AG04450 (cell line): ENCODE measurements at regions not wholly inside any gene's neighbourhood (a gene's known extent, or its start where the extent isn't known, plus 50 kb on each side); places are given as distances from the start of the nearest gene placed in this dataset.

Source experiments
- CTCF ChIA-PET: fragments of 300-600, 350-600 bp; formaldehyde crosslinking; extraction: SDS; loops from one replicate; lab custom pipeline; 2022; ENCODE audit warnings: antibody characterized with exemption, inconsistent platforms; lab: Charles Lee
- POLR2A ChIA-PET: fragments of 350-600 bp; formaldehyde crosslinking; extraction: SDS; loops from one replicate; lab custom pipeline; 2021; ENCODE audit warnings: antibody characterized with exemption, inconsistent platforms; lab: Yijun Ruan, JAX
- DNase-seq: peaks from one replicate; pipeline ENCODE4 v3.0.0-alpha.2; 2011; ENCODE audit warnings: low read depth, low spot score
- H3K27ac ChIP-seq: one replicate; pipeline ENCODE4 v1.5.1; 2012; ENCODE audit warnings: low read depth, low read length, control low read depth
- H3K27me3 ChIP-seq: one replicate; pipeline ENCODE4 v1.6.0; 2012; ENCODE audit warnings: low read length; ENCODE audit not compliant: control insufficient read depth, insufficient read depth
- H3K4me3 ChIP-seq: 2 replicates; pipeline ENCODE4 v1.5.1; 2011; ENCODE audit warnings: mild to moderate bottlenecking, low read depth, low read length, control low read depth
- H3K9me3 ChIP-seq: 2 replicates; pipeline ENCODE4 v1.5.1; 2012; ENCODE audit warnings: low read length; ENCODE audit not compliant: control insufficient read depth, insufficient read depth
- TF ChIP-seq, protein P1 (sequence below): IDR thresholded peaks from 2 replicates; pipeline ENCODE4 v1.5.1; 2011; ENCODE audit warnings: low read depth, low read length, control low read depth, inconsistent platforms

DNA sequence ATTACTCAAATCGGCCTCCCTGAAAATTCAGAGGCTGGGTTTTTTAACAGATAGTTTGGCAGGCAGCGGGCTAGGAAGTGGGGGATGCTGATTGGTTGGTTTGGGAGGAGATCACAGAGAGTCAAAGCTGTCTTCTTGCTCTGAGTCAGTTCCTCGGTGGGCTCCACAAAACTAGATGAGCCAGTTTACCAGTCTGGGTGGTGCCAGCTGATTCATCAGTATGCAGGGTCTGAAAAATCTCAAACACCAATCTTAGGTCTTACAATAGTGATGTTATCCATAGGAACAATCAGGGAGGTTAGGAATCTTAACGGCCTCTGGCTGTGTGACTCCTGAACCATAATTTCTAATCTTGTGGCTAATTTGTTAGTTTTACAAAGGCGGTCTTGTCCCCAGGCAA lies 190.7 kb downstream of the C6orf118 start:
- DNase-seq, result no peak
- no peaks in the 10 kb centered on the region for H3K27me3 ChIP-seq
- POLR2A ChIA-PET, result no interaction called here
- peaks cover 20% of the 10 kb centered on the region for H3K9me3 ChIP-seq
- CTCF ChIA-PET, result no interaction called here
- no peak overlapping the region for H3K27ac ChIP-seq
- H3K4me3 ChIP-seq, result no peak overlapping the region
- TF ChIP-seq, protein P1, sequence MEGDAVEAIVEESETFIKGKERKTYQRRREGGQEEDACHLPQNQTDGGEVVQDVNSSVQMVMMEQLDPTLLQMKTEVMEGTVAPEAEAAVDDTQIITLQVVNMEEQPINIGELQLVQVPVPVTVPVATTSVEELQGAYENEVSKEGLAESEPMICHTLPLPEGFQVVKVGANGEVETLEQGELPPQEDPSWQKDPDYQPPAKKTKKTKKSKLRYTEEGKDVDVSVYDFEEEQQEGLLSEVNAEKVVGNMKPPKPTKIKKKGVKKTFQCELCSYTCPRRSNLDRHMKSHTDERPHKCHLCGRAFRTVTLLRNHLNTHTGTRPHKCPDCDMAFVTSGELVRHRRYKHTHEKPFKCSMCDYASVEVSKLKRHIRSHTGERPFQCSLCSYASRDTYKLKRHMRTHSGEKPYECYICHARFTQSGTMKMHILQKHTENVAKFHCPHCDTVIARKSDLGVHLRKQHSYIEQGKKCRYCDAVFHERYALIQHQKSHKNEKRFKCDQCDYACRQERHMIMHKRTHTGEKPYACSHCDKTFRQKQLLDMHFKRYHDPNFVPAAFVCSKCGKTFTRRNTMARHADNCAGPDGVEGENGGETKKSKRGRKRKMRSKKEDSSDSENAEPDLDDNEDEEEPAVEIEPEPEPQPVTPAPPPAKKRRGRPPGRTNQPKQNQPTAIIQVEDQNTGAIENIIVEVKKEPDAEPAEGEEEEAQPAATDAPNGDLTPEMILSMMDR, result no peak

DNA sequence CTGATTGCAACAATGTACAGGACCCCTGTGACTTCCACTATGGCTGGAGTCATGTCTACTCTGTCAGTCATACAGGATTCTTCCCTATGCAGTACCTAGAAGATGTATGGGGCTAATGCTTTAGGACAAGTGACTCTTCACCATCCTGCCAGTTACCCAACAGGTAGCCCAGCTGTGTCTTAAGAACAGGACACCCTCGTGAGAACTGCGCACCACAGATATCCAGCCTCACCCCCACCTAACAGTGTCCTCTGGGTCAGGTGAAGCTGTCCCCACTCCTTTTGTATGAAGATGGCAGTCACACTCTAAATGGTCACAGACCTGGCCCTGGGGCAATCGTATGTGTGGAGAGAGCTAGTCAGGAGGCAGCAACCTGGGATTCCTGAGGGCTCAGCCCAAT lies 191.6 kb downstream of the C6orf118 start:
- Histone ChIP-seq H3K9me3 (peaks cover 20% of the 10 kb centered on the region), H3K4me3 (no peak overlapping the region), H3K27me3 (no peaks in the 10 kb centered on the region), H3K27ac (no peak overlapping the region)
- POLR2A ChIA-PET, result no interaction called here
- CTCF ChIA-PET, result no interaction called here
- DNase-seq, result no peak
- TF ChIP-seq, protein P1, result no peak

DNA sequence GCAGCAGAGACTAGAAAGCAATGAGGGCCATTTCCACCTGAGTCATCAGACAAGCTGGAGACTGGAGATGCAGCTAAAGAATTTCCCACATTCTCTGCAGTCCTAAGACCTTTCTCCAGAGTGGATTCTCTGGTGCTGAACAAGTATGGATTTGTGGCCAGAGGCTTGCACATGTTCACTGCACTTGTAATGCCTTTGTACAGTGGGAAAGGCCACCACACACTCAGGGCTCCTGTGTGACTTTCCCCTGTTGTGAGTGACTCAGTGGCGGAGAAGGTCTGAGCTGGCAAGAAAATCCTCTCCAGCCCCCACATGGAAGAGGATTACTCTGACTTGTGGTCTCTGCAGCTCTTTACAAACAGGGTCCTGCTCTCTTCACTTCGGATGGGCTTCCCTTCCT lies 192.3 kb downstream of the C6orf118 start:
- Histone ChIP-seq H3K4me3 (no peak overlapping the region), H3K27ac (no peak overlapping the region), H3K9me3 (peaks cover 20% of the 10 kb centered on the region), H3K27me3 (no peaks in the 10 kb centered on the region)
- DNase-seq, result no peak
- ChIA-PET CTCF (no interaction called here), POLR2A (no interaction called here)
- TF ChIP-seq, protein P1, result no peak

DNA sequence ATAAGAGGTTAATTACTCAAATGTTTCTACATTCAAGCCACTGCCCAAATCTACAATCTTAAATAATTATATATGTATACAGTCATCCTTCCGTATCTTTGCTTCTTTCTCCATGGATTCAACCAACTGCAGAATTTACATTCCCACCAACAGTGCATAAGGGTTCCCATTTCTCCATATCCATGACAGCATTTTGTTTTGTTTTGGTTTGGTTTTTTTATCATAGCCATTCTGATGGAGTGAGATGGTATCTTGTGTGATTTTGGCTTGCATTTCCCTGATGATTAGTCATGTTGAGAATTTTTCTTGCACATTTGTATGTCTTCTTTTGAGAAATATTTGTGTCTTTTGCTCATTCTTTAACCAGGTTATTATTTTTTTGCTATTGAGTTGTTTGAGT lies 198.5 kb downstream of the C6orf118 start:
- peaks cover 23% of the 10 kb centered on the region for H3K9me3 ChIP-seq
- POLR2A ChIA-PET, result no interaction called here
- CTCF ChIA-PET, result no interaction called here
- no peak overlapping the region for H3K27ac ChIP-seq
- no peak for DNase-seq
- no peaks in the 10 kb centered on the region for H3K27me3 ChIP-seq
- H3K4me3 ChIP-seq, result no peak overlapping the region
- TF ChIP-seq, protein P1, result no peak

DNA sequence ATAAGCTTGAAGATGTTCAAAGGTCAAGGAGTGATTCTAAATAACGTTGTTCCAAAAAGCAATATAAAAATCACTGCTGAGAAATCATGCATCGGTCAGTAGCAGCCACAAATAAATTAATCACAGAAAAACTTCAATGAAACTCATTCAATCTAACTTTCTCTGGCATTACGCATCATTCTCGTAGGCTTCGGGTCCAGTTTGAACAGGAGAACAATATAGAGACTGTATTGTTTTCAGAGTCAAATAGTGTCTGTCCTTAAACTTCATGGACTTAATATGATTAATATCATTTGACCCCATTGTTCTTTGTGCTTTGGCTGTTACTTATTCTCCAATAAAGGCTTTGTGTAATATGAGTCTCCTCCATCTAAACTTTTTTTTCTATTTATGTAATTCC lies 200.4 kb downstream of the C6orf118 start:
- no peak overlapping the region for H3K27ac ChIP-seq
- ChIA-PET CTCF (no interaction called here), POLR2A (no interaction called here)
- H3K9me3 ChIP-seq, result peaks cover 28% of the 10 kb centered on the region
- H3K4me3 ChIP-seq, result no peak overlapping the region
- no peak for DNase-seq
- TF ChIP-seq, protein P1, result no peak
- no peaks in the 10 kb centered on the region for H3K27me3 ChIP-seq
